Astrocyte (in vitro differentiated cells and primary cell): ENCODE measurements at regions not wholly inside any gene's neighbourhood (a gene's known extent, or its start where the extent isn't known, plus 50 kb on each side); places are given as distances from the start of the nearest gene placed in this dataset.

ENCODE experiments used
- CTCF ChIP-seq: IDR thresholded peaks from 2 replicates; pipeline ENCODE4 v1.5.1; 2011; ENCODE audit warnings: low read depth, mild to moderate bottlenecking, inconsistent platforms, low read length, moderate library complexity; ENCODE audit not compliant: insufficient read depth
- EZH2 ChIP-seq: IDR thresholded peaks from 2 replicates; pipeline ENCODE4 v1.6.1; 2012; ENCODE audit warnings: mild to moderate bottlenecking, low read length, inconsistent platforms; ENCODE audit not compliant: insufficient read depth

DNA sequence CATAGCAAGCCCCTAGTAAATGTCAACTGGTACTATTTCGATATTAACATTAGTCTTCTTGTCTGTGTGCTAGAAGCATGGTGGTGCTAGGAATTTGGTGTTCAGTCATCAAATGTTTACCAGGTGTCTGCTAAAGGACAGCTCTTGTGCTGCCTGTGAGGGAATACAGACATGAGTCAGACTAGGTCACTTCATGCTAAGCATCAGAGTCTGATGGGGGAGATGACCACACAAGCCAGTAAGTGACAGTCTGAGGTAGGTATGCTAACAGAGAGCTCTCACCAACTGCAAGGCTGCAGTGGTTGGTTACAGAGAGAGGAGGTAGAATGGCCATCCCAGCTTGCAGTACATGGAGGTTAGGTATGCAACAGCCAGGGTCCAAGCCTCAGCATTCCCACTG lies 320.9 kb downstream of the CDK5RAP2 start:
- TF ChIP-seq CTCF, result no peak
- no peak for TF ChIP-seq EZH2
